ENCODE measurements at regions not wholly inside any gene's neighbourhood (a gene's known extent, or its start where the extent isn't known, plus 50 kb on each side); places are given as distances from the start of the nearest gene placed in this dataset.

- no peaks in the 10 kb centered on the region for H3K27me3 ChIP-seq
- no peaks in the 10 kb centered on the region for H3K4me1 ChIP-seq
- H3K27ac ChIP-seq, result no peak overlapping the region
- TF ChIP-seq POLR2A (IDR thresholded peaks at IDR 0.05), result no peak
- TF ChIP-seq CTCF (IDR thresholded peaks at IDR 0.05), result no peak
- no peaks in the 10 kb centered on the region for H3K36me3 ChIP-seq (ENCODE audit: low read depth, missing control alignments)
- DNase-seq, result no peak
- H3K4me3 ChIP-seq, result no peak overlapping the region
- WGBS, 2 donors, result 83 to 94% methylated on average over 5 of the region's 5 CpGs
- H3K9me3 ChIP-seq, result no peaks in the 10 kb centered on the region
- intact Hi-C loops (cut with DNase I; ENCODE audit: low total_unique reads), result no loop called here
Observed at GRCh38 chr16:17945080-17945601, 391.4 kb downstream of the NPIPA8 start.

DNA sequence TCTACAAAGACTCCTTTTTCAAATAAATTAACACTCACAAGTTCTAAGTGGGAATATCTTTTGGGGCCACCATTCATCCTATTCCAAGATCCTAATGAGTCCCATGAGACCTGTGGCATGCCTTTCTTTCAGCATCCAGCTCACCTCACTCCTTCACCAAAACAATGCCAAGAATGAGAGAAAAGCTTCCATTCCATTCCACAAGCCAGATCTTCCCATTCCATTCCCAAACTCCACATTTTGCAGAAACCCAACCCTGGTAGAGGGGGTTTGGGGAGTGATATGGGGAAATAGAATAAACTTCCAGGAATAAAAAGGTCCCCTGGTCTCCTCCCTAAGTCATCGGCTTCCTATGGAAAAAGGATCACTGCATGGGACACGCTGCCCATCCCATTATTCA lies 392.2 kb downstream of the NPIPA8 start:
- 88 to 93% methylated on average over 2 of the region's 2 CpGs for WGBS, 2 donors
- no peaks in the 10 kb centered on the region for H3K4me1 ChIP-seq
- no peak for DNase-seq
- no peaks in the 10 kb centered on the region for H3K9me3 ChIP-seq
- no peaks in the 10 kb centered on the region for H3K27me3 ChIP-seq
- intact Hi-C loops (cut with DNase I; ENCODE audit: low total_unique reads), result no loop called here
- no peak overlapping the region for H3K27ac ChIP-seq
- no peak overlapping the region for H3K4me3 ChIP-seq
- TF ChIP-seq POLR2A (IDR thresholded peaks at IDR 0.05) (no peak), CTCF (IDR thresholded peaks at IDR 0.05) (no peak)
- H3K36me3 ChIP-seq (ENCODE audit: low read depth, missing control alignments), result no peaks in the 10 kb centered on the region

- H3K36me3 ChIP-seq (ENCODE audit: low read depth, missing control alignments), result no peaks in the 10 kb centered on the region
- no peak overlapping the region for H3K27ac ChIP-seq
- WGBS, 2 donors, result 92 to 93% methylated on average over 11 to 12 of the region's 12 CpGs
- H3K27me3 ChIP-seq, result no peaks in the 10 kb centered on the region
- intact Hi-C loops (cut with DNase I; ENCODE audit: low total_unique reads), result no loop called here
- H3K4me3 ChIP-seq, result no peak overlapping the region
- H3K4me1 ChIP-seq, result no peaks in the 10 kb centered on the region
- no peaks in the 10 kb centered on the region for H3K9me3 ChIP-seq
- TF ChIP-seq CTCF (IDR thresholded peaks at IDR 0.05) (no peak), POLR2A (IDR thresholded peaks at IDR 0.05) (no peak)
- DNase-seq, result no peak
Observed at GRCh38 chr16:17942067-17942466, 394.5 kb downstream of the NPIPA8 start.

DNA sequence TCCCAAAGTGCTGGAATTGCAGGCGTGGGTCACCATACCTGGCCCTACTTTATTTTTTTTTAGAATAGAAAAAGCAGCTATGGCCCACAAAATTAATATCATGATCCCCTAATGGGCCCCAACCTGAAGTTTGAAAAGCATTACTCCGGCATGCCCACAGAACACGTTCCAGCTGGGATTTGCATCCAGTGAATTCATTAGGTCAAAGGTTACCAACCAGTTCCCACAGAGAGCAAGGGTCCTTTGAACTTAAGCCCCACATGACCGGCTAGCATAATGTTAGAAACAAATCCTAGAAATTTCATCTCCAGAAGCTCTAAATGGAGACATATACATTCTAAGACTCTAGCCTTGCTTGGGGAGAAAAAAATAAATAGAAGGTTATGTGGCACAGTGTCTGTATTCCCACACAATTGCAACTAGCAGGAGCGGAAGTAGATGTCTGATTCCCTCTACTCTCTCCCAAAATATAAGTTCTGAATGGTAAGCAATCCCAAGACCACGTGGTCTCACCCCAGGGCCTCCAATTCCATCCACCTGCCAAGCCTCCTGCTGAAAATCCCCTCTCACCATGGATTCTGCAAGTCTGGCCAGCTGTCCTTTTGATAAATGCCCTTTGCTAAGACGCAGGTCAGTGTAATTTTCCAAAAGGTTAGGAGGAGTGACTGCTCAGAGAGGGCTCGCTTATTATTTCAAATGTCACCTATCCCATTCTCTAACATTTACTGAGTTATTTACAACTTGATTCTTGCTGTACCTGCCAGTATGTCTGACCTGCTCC lies 395.8 kb downstream of the NPIPA8 start:
- no peaks in the 10 kb centered on the region for H3K4me1 ChIP-seq
- 67% methylated on average over 8 of the region's 8 CpGs for WGBS, 2 donors
- no peak overlapping the region for H3K27ac ChIP-seq
- no peaks in the 10 kb centered on the region for H3K36me3 ChIP-seq (ENCODE audit: low read depth, missing control alignments)
- DNase-seq, result no peak
- H3K27me3 ChIP-seq, result no peaks in the 10 kb centered on the region
- H3K9me3 ChIP-seq, result no peaks in the 10 kb centered on the region
- intact Hi-C loops (cut with DNase I; ENCODE audit: low total_unique reads), result no loop called here
- TF ChIP-seq CTCF (IDR thresholded peaks at IDR 0.05), result no peak
- no peak for TF ChIP-seq POLR2A (IDR thresholded peaks at IDR 0.05)
- no peak overlapping the region for H3K4me3 ChIP-seq

GRCh38 chr16:17939723-17940122 lies 396.8 kb downstream of the NPIPA8 start:
- no peak for TF ChIP-seq POLR2A (IDR thresholded peaks at IDR 0.05)
- TF ChIP-seq CTCF (IDR thresholded peaks at IDR 0.05), result no peak
- no peak for DNase-seq
- 67 to 73% methylated on average over 4 of the region's 4 CpGs for WGBS, 2 donors
- Histone ChIP-seq H3K9me3 (no peaks in the 10 kb centered on the region), H3K27me3 (no peaks in the 10 kb centered on the region), H3K4me3 (no peak overlapping the region), H3K4me1 (no peaks in the 10 kb centered on the region), H3K27ac (no peak overlapping the region), H3K36me3 (ENCODE audit: low read depth, missing control alignments) (no peaks in the 10 kb centered on the region)
- intact Hi-C loops (cut with DNase I; ENCODE audit: low total_unique reads), result no loop called here
